ENCODE measurements at regions not wholly inside any gene's neighbourhood (a gene's known extent, or its start where the extent isn't known, plus 50 kb on each side); places are given as distances from the start of the nearest gene placed in this dataset.

GRCh38 chr2:220513573-220514288 is 886.3 kb downstream of the SLC4A3 start:
- no peak for DNase-seq

GRCh38 chr2:220521551-220521950 is 894.1 kb downstream of the SLC4A3 start:
- no peak for DNase-seq

- no peak for DNase-seq
Observed at GRCh38 chr2:220528180-220528675, 900.8 kb downstream of the SLC4A3 start.

- no peak for DNase-seq
Observed at GRCh38 chr2:220531216-220531615, 903.8 kb downstream of the SLC4A3 start.

GRCh38 chr2:220533485-220533884 is 906.1 kb downstream of the SLC4A3 start:
- DNase-seq: no peak

- no peak for DNase-seq
Observed at GRCh38 chr2:220539481-220539880, 912.1 kb downstream of the SLC4A3 start.

GRCh38 chr2:220544049-220544448 is 916.6 kb downstream of the SLC4A3 start:
- DNase-seq: no peak

- DNase-seq: no peak
Observed at GRCh38 chr2:220550995-220551700, 923.7 kb downstream of the SLC4A3 start.

- no peak for DNase-seq
Observed at GRCh38 chr2:220552790-220553535, 925.5 kb downstream of the SLC4A3 start.

GRCh38 chr2:220555961-220556630 is 928.7 kb downstream of the SLC4A3 start:
- DNase-seq: no peak

- no peak for DNase-seq
Observed at GRCh38 chr2:220556658-220557057, 929.2 kb downstream of the SLC4A3 start.

- no peak for DNase-seq
Observed at GRCh38 chr2:220560192-220560591, 932.8 kb downstream of the SLC4A3 start.

- DNase-seq: no peak
Observed at GRCh38 chr2:220562375-220563140, 935.1 kb downstream of the SLC4A3 start.

GRCh38 chr2:220568296-220568695 is 940.9 kb downstream of the SLC4A3 start:
- DNase-seq: no peak

GRCh38 chr2:220569112-220569897 is 941.9 kb downstream of the SLC4A3 start:
- no peak for DNase-seq

GRCh38 chr2:220572385-220572784 is 945.0 kb downstream of the SLC4A3 start:
- no peak for DNase-seq

GRCh38 chr2:220574038-220574437 is 946.6 kb downstream of the SLC4A3 start:
- DNase-seq: no peak

GRCh38 chr2:220575963-220576362 is 948.5 kb downstream of the SLC4A3 start:
- no peak for DNase-seq

GRCh38 chr2:220579452-220579851 is 952.0 kb downstream of the SLC4A3 start:
- DNase-seq: no peak

- DNase-seq: no peak
Observed at GRCh38 chr2:220580113-220580512, 952.7 kb downstream of the SLC4A3 start.

GRCh38 chr2:220583725-220584124 is 956.3 kb downstream of the SLC4A3 start:
- no peak for DNase-seq
